ENCODE measurements at regions not wholly inside any gene's neighbourhood (a gene's known extent, or its start where the extent isn't known, plus 50 kb on each side); places are given as distances from the start of the nearest gene placed in this dataset.
"Not testable (repeated sequence)": the region's sequence is repeated elsewhere in the genome, so short reads cannot be mapped to it uniquely, and the experiment has no call there.

DNA sequence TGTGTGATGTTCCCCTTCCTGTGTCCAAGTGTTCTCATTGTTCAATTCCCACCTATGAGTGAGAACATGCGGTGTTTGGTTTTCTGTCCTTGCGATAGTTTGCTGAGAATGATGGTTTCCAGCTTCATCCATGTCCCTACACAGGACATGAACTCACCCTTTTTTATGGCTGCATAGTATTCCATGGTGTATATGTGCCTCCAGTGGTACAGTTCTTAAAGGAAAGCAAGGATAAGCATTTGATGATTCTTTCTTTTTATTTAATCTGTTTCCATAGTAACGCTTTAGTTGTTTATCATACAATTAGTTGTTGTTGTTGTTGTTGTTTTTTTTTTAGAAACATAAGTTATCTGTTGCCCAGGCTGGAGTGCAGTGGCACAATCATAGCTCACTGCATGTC lies 133.1 kb downstream of the TSEN15 start:
- not testable (repeated sequence) for DNase-seq

DNA sequence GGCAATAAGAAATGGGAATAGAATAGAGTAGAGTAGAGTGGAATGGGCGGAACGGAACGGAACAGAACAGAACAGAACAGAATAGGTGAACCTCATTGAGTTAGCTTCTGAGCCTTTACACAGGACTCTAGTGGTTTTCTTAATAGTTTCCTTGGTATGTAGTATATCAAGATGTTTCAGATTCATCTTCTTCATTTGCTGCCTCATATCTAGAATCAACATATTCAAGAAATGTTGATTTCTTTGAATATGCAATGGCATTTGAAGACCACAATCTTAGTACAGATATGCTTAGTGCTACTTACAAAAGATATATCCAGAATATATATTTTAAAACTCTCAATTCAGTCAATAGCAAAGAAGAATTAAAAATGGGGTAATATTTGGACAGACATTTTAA lies 133.8 kb downstream of the TSEN15 start:
- no peak for DNase-seq

GRCh38 chr1:184186167-184186566 lies 134.6 kb downstream of the TSEN15 start:
- DNase-seq = no peak

DNA sequence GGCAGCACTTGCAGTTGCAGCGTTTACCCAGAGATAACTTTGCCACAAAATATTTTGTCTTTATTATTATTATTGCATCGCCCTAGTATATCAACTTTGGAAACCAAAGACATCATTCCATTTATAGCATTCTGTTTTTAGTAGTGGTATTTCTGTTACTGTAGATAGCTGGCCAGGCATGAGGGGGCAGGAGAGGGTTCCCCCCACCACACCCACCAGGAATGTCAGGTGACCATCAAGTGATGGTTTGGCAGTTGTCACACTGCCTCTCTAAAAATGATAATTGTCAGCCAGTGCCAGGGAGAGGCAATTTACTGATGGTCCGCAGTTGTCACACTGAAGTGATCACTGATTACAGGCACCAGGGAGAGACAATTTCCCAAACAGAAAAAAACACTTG lies 135.6 kb downstream of the TSEN15 start:
- DNase-seq = no peak

- DNase-seq = no peak
These were observed 136.5 kb downstream of the TSEN15 start for GRCh38 chr1:184188037-184188436.

GRCh38 chr1:184189361-184189760 lies 137.8 kb downstream of the TSEN15 start:
- no peak for DNase-seq

- no peak for DNase-seq
These were observed 139.1 kb downstream of the TSEN15 start for GRCh38 chr1:184190616-184191015.

- DNase-seq = no peak
These were observed 139.7 kb downstream of the TSEN15 start for GRCh38 chr1:184191181-184191621.

DNA sequence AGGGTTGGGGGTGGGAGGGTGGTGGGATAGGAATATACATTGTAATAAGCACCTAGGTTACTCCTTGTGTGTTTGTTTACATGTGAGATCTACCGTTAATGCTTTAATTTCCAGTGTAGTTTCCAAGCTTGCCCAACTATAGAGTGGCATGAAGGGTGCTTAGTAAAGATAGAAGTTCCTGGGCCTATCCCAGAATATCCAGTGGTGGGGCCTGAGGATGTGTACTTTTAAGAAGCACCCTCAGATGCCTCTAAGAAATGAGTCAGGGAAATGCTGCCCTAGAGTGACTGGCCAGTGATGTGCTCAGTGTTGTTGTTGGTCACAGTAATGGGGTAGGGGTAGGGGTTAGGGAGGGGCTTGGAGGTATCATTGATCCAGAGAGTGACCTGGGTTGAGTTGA lies 141.3 kb downstream of the TSEN15 start:
- no peak for DNase-seq

DNA sequence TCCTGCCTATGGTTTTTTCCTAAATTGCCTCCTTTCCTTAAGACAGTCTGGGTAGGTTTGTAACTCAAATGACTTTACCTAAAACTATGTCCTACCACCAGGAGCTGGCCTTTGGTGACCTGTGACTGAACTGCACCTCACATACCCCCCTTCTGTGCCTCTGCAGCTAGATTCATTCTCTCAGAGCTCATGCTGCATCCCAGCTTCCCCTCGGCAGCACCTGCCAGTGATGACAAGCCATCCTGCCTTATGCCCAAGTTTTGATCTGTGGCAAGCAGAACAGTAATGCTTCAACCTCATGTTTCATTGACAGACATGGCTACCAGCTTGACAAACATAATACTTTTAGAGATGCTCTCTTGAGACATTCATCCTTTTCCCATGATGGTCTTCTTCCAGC lies 141.9 kb downstream of the TSEN15 start:
- no peak for DNase-seq

GRCh38 chr1:184194236-184194635 lies 142.7 kb downstream of the TSEN15 start:
- DNase-seq = no peak

DNA sequence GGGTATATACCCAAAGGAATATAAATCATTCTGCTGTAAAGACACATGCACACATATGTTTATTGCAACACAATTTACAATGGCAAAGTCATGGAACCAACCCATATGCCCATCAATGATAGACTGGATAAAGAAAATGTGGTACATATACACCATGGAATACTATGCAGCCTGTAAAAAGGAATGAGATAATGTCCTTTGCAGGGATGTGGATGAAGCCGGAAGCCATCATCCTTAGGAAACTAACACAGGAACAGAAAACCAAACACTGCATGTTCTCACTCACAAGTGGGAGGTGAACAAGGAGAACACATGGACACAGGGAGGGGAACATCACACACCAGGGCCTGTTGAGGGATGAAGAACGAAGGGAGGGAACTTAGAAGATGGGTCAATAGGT lies 144.2 kb downstream of the TSEN15 start:
- DNase-seq = not testable (repeated sequence)

- no peak for DNase-seq
These were observed 146.3 kb downstream of the TSEN15 start for GRCh38 chr1:184197831-184198230.

DNA sequence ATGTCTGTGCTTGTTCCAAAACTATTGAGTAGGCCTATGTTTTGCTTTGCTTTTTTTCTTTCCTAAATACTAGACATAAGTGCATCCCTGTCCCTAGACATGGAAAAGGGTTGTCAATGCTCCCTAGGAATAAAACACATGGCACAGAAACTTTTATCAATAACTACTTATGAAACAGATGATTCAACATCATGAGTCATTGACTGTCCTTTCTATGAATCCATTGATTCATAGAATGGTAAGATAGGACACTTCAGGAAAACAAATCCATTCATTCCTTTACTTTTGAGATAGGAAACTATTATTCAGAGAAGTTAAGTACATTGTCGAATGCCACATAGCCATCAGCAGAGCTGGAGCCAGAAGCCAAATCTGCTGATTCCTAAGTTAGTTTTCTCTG lies 147.5 kb downstream of the TSEN15 start:
- no peak for DNase-seq

DNA sequence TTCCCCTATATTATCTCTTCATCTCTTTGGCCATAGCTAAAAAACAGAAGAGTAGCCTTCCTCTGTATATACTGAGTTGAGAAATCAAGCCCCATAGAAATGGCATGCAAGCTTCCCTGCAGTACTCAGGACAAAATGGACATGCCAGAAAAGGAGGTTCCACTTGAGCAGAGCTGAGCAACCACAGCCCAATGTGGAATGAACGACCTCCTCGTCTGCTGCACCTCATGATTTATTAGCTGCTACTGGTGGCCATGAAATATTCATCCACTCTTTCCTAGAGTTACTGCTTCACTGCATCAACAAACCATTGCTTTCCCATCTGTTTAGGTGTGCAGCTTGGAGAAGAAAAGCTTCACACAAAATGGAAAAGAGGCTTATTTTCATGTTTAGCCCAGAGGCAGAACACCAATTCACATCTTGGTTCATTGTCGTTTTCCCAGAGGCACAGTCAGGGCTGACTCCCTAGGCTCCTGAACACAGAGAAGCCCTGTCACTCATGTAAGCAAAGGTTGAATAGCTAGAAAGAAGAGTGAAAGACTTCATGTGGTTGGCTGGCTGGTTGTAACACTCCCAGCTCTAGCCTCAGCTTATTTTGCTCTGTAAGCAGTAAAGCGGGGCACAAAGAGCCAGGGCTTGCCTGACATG lies 148.0 kb downstream of the TSEN15 start:
- DNase-seq = no peak

GRCh38 chr1:184208622-184209021 lies 157.1 kb downstream of the TSEN15 start:
- no peak for DNase-seq

DNA sequence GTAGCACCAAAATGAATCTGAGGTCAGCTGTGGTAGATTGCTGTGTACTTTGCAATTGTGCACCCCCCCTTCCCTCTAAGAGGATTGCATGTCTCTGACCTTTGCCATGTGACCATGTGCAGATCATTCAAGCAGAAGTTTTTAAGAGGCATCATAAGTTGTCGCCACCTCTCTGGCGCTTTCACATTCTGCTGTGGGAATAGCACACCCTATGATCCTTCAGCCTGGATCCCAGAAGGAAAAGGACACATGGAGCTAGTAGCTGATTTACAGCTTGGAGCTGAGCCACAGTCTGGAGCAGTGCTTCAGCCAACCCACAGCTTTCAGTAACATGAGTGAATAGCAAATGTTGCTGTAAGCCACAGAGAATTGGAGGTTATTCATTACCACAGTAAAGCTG lies 158.5 kb downstream of the TSEN15 start:
- DNase-seq = no peak

DNA sequence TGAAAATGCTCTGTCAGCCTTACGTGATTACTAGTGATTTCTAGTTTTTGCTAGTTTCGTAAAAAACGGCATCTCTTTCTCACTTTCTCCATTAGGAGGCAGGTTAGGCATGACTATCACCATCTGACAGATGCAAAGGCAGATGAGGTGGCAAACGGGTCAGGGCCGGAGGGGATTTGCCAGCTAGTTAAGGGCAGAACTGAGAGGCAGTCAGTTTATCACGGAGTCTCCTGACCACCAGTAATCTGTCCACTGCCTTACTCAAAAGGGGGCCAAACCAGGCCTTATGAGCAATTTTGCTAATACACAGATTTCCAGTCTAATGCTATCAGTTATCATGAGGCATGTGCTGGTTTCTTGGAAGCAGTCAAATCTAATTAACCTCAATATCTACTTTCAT lies 159.3 kb downstream of the TSEN15 start:
- no peak for DNase-seq

DNA sequence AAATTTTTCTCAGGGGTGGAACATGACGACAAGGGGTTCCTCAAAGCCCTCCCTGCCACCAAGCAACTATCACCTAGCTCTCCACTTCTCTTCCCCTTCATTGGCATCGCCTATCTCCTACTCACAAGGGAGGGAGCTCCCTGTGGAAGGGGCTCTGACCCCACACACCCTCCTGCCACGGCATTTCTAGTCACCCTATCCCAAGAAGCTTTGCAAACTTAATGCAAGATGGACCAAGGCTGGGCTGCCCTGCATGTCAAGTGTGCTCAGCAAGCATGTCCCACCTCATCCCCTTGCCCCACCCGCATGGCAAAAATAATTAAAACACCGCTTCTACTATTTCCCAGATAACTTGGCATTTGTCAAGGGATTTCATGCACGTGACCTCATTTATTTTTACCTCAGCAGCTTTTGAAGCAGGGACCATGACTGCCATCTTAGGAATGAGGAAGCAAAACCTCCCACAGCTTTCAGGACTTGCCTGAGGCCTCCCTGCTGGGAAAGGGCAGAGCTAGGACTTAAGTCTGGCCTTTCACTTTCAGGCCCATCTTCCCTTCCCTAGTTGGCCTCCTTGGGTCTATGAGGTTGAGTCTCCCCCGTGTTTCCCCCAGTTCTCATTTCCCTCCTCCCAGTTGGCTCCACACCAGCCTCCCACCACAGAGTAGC lies 161.3 kb downstream of the TSEN15 start:
- DNase-seq = no peak

- no peak for DNase-seq
These were observed 162.6 kb downstream of the TSEN15 start for GRCh38 chr1:184214128-184214527.

DNA sequence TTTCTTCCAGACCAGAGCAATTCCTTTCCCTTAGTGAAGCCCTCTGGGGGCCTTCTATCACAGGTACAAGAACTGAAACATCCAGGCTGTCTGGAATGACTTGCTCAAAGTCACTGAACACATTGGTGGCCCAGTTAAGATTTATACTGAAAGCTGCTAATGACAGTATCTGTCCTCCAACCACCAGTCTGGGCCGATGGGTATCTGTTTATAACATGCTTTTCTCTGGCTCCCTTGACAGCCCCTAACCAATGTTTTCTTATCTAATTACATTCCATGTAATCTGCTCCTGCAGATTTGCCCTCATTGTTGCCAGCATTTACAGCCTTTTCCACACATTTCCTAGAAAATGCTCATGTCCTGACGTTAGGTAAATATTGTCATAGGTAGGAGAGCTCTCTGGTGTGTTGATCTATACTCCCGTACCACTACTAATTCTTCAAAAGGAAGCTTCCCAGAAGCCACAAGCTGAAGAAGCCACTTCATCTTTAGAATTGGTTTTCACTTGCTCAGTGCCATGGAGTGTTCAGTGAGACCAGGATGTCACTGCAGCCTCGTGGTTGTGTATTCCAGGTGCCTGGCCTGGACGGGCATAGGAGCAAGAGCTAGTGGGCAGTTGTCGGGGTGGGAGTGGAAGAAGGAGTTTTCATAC lies 163.9 kb downstream of the TSEN15 start:
- DNase-seq = no peak

GRCh38 chr1:184218458-184219075 lies 167.0 kb downstream of the TSEN15 start:
- no peak for DNase-seq

DNA sequence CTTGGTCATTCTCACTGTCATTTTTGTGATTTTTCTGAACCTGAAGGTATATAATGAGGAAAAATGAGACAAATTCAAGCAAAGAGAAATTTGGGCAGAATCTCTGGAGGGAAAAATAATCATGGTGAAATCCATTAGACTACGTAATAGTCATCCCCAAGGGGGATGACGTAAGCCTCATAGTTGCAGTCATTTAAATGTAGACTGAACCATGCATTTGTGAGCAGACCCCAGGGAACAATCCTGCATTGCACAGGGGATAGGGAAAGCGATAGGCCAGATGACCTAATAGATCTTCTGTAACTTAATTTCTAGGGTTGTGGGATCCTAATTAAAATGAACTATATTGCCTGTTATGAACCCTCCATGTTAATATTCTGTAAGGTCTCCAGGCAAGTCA lies 167.4 kb upstream of the C1orf21 start:
- DNase-seq = no peak

- no peak for DNase-seq
These were observed 166.9 kb upstream of the C1orf21 start for GRCh38 chr1:184219883-184220282.
